HCT116 (cell line): ENCODE measurements at regions not wholly inside any gene's neighbourhood (a gene's known extent, or its start where the extent isn't known, plus 50 kb on each side); places are given as distances from the start of the nearest gene placed in this dataset.

Experiments used
- CTCF ChIP-seq, 3 experiments: fragments of 200-600 bp in 1 of 3; sonication (generic) in 1 of 3; IDR thresholded peaks in 2 of 3; conservative IDR thresholded peaks in 1 of 3; 2 replicates each; pipeline ENCODE4 v1.5.1; 2012 to 2017; ENCODE audit warnings: low read depth in 2 of 3, low read length in 2 of 3, antibody characterized with exemption in 1 of 3, borderline replicate concordance in 1 of 3, control low read depth in 1 of 3, mild to moderate bottlenecking in 1 of 3, mixed read lengths in 1 of 3, mixed run types in 1 of 3, moderate library complexity in 1 of 3; ENCODE audit not compliant: insufficient read depth in 1 of 3
- EZH2phosphoT487 ChIP-seq: fragments of 200-600 bp; IDR thresholded peaks from 2 replicates; pipeline ENCODE4 v1.6.1; 2018; ENCODE audit warnings: antibody characterized with exemption, borderline replicate concordance
- MAX ChIP-seq: IDR thresholded peaks from 2 replicates; pipeline ENCODE4 v1.6.1; 2012
- POLR2A ChIP-seq: IDR thresholded peaks from 2 replicates; pipeline ENCODE4 v1.7.0; 2011; ENCODE audit warnings: borderline replicate concordance; ENCODE audit not compliant: insufficient read depth, insufficient read length; ENCODE audit errors: extremely low read depth
- REST ChIP-seq: IDR thresholded peaks from 2 replicates; pipeline ENCODE4 v1.6.1; 2012; ENCODE audit warnings: low read depth
- SIN3A ChIP-seq: IDR thresholded peaks from 2 replicates; pipeline ENCODE4 v1.6.1; 2012; ENCODE audit warnings: low read depth
- YY1 ChIP-seq: IDR thresholded peaks from 2 replicates; pipeline ENCODE4 v1.6.1; 2011; ENCODE audit warnings: low read length, low read depth, moderate library complexity, mild to moderate bottlenecking; ENCODE audit not compliant: insufficient replicate concordance; ENCODE audit errors: extremely low read depth
- ZFX ChIP-seq: fragments of 450-650 bp; IDR thresholded peaks from 2 replicates; pipeline ENCODE4 v1.6.1; 2017
- TF ChIP-seq, protein P1 (sequence below): IDR thresholded peaks from 2 replicates; pipeline ENCODE4 v1.6.1; 2012

DNA sequence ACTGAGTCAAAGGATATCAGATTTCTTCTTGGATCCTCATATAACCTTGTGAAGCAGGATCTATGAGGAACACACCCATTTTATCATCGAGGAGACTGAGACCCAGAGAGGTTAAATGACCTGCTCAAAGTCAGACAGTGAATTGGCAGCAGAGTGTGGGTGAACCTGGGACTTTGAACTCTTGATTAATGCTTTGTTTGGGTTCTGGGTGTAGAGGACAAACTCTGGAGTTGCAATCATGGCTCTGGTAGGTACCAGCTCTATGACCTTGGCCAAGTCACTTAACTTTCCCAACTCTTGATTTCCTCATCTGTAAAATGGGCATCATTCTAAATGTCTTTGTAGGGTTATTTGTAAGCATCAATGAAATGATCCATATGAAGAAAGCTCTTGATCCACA is 166.4 kb downstream of the HAPSTR1 start:
- TF ChIP-seq REST (no peak), CTCF (IDR thresholded peaks at IDR 0.05 in 2 of 3, conservative IDR thresholded peaks at IDR 0.05 in 1 of 3; ENCODE audit: borderline replicate concordance in 1 of 3, insufficient read depth in 1 of 3, low read depth in 2 of 3, low read length in 2 of 3) (no peak), EZH2phosphoT487 (no peak), SIN3A (no peak), POLR2A (no peak), YY1 (no peak), MAX (no peak), ZFX (no peak)
- TF ChIP-seq, protein P1, sequence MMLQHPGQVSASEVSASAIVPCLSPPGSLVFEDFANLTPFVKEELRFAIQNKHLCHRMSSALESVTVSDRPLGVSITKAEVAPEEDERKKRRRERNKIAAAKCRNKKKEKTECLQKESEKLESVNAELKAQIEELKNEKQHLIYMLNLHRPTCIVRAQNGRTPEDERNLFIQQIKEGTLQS = no peak
